ENCODE measurements at regions not wholly inside any gene's neighbourhood (a gene's known extent, or its start where the extent isn't known, plus 50 kb on each side); places are given as distances from the start of the nearest gene placed in this dataset.

GRCh38 chr11:70501051-70501901 lies 102.9 kb downstream of the CTTN start:
- DNase-seq (ENCODE audit: low spot score): no peak

GRCh38 chr11:70501933-70502540 lies 103.7 kb downstream of the CTTN start:
- no peak for DNase-seq (ENCODE audit: low spot score)

- no peak for DNase-seq (ENCODE audit: low spot score)
Measured at GRCh38 chr11:70502677-70503467, 104.5 kb downstream of the CTTN start.

- DNase-seq (ENCODE audit: low spot score): no peak
Measured at GRCh38 chr11:70503468-70504221, 105.3 kb downstream of the CTTN start.

GRCh38 chr11:70504246-70505020 lies 106.1 kb downstream of the CTTN start:
- DNase-seq (ENCODE audit: low spot score): no peak

GRCh38 chr11:70505331-70505731 lies 107.0 kb downstream of the CTTN start:
- no peak for DNase-seq (ENCODE audit: low spot score)

- DNase-seq (ENCODE audit: low spot score): no peak
Measured at GRCh38 chr11:70505761-70506657, 107.7 kb downstream of the CTTN start.

- no peak for DNase-seq (ENCODE audit: low spot score)
Measured at GRCh38 chr11:70506658-70506970, 108.3 kb downstream of the CTTN start.

- DNase-seq (ENCODE audit: low spot score): no peak
Measured at GRCh38 chr11:70506986-70507385, 108.7 kb downstream of the CTTN start.

GRCh38 chr11:70507466-70508230 lies 109.3 kb downstream of the CTTN start:
- no peak for DNase-seq (ENCODE audit: low spot score)

GRCh38 chr11:70508231-70508480 lies 109.8 kb downstream of the CTTN start:
- no peak for DNase-seq (ENCODE audit: low spot score)

- DNase-seq (ENCODE audit: low spot score): no peak
Measured at GRCh38 chr11:70509476-70509875, 111.1 kb downstream of the CTTN start.

- no peak for DNase-seq (ENCODE audit: low spot score)
Measured at GRCh38 chr11:70510106-70510505, 111.8 kb downstream of the CTTN start.

GRCh38 chr11:70510571-70510970 lies 112.2 kb downstream of the CTTN start:
- no peak for DNase-seq (ENCODE audit: low spot score)

- no peak for DNase-seq (ENCODE audit: low spot score)
Measured at GRCh38 chr11:70511345-70511744, 113.0 kb downstream of the CTTN start.

GRCh38 chr11:70512716-70513115 lies 114.4 kb downstream of the CTTN start:
- no peak for DNase-seq (ENCODE audit: low spot score)

GRCh38 chr11:70517203-70517602 lies 118.9 kb downstream of the CTTN start:
- no peak for DNase-seq (ENCODE audit: low spot score)

- DNase-seq (ENCODE audit: low spot score): no peak
Measured at GRCh38 chr11:70517988-70518907, 119.9 kb downstream of the CTTN start.

GRCh38 chr11:70519117-70519516 lies 120.8 kb downstream of the CTTN start:
- no peak for DNase-seq (ENCODE audit: low spot score)

All from ecto neural progenitor cell (in vitro differentiated cells).